ENCODE measurements at regions not wholly inside any gene's neighbourhood (a gene's known extent, or its start where the extent isn't known, plus 50 kb on each side); places are given as distances from the start of the nearest gene placed in this dataset.

GRCh38 chr4:38347251-38347650 is 316.7 kb upstream of the KLF3 start:
- WGBS, 2 donors, result 60 to 90% methylated on average over 3 of the region's 3 CpGs
- no peak for TF ChIP-seq POLR2A (IDR thresholded peaks at IDR 0.05)
- TF ChIP-seq, protein P1, sequence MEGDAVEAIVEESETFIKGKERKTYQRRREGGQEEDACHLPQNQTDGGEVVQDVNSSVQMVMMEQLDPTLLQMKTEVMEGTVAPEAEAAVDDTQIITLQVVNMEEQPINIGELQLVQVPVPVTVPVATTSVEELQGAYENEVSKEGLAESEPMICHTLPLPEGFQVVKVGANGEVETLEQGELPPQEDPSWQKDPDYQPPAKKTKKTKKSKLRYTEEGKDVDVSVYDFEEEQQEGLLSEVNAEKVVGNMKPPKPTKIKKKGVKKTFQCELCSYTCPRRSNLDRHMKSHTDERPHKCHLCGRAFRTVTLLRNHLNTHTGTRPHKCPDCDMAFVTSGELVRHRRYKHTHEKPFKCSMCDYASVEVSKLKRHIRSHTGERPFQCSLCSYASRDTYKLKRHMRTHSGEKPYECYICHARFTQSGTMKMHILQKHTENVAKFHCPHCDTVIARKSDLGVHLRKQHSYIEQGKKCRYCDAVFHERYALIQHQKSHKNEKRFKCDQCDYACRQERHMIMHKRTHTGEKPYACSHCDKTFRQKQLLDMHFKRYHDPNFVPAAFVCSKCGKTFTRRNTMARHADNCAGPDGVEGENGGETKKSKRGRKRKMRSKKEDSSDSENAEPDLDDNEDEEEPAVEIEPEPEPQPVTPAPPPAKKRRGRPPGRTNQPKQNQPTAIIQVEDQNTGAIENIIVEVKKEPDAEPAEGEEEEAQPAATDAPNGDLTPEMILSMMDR (IDR thresholded peaks at IDR 0.05), result no peak
- intact Hi-C loops (cut with DNase I; ENCODE audit: low total_unique reads), result no loop called here
- no peak for DNase-seq (ENCODE audit: low spot score in 2 of 2)
- H3K4me3 ChIP-seq (ENCODE audit: low read depth, poor library complexity, severe bottlenecking), result no peak overlapping the region

DNA sequence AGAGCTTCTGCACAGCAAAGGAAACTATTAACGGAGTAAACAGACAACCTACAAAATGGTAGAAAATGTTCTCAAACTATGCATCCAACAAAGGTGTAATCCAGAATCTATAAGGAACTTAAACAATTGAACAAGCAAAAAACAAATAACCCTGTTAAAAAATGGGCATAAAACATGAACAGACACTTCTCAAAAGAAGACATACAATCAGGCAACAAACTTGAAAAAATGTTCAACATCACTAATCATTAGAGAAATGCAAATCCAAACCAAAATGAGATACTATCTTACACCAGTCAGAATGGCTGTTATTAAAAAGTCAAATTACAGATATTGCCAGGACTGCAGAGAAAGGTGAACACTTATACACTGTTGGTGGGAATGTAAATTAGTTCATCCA is 309.6 kb upstream of the KLF3 start:
- no peak overlapping the region for H3K4me3 ChIP-seq (ENCODE audit: low read depth, poor library complexity, severe bottlenecking)
- no peak for DNase-seq (ENCODE audit: low spot score in 2 of 2)
- WGBS, 2 donors, result 89% methylated on average over 1 of the region's 1 CpG
- intact Hi-C loops (cut with DNase I; ENCODE audit: low total_unique reads), result no loop called here
- no peak for TF ChIP-seq POLR2A (IDR thresholded peaks at IDR 0.05)
- TF ChIP-seq, protein P1 (IDR thresholded peaks at IDR 0.05), result no peak

DNA sequence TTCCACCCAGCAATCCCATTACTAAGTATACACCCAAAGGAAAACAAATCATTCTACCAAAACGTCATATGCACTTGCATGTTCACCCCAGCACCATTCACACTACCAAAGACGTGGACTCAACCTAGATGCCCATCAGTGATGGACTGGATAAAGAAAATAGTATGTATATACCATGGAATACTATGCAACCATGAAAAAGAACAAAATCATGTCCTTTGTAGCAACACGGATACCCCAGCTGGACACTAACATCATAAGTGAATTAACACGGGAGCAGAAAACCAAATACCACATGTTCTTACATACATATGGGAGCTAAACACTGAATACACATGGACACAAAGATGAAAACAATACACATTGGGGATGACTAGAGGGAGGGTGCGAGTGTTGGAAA is 309.1 kb upstream of the KLF3 start:
- TF ChIP-seq, protein P1 (IDR thresholded peaks at IDR 0.05), result no peak
- TF ChIP-seq POLR2A (IDR thresholded peaks at IDR 0.05), result no peak
- intact Hi-C loops (cut with DNase I; ENCODE audit: low total_unique reads), result no loop called here
- WGBS, 2 donors, result 91% methylated on average over 5 of the region's 5 CpGs
- DNase-seq (ENCODE audit: low spot score in 2 of 2), result no peak
- no peak overlapping the region for H3K4me3 ChIP-seq (ENCODE audit: low read depth, poor library complexity, severe bottlenecking)

DNA sequence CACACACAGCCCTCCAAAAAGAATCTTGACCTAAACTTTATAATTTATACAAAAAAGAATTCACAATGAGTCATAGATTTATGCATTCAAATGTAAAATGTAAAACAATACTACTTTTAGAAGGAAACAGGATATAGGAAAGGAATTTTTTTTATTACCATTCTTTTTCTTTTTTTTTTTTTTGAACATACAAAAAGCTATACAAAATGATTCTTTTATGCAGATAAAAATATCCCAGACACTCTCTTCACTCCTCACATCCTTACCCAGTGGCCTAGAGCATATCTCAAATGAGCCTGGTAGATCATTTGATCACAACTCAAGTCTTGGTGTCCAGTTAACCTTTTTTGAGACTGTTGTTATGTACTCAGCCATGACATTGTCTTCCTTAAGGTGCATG is 307.3 kb upstream of the KLF3 start:
- no peak overlapping the region for H3K4me3 ChIP-seq (ENCODE audit: low read depth, poor library complexity, severe bottlenecking)
- DNase-seq (ENCODE audit: low spot score in 2 of 2), result no peak
- no peak for TF ChIP-seq POLR2A (IDR thresholded peaks at IDR 0.05)
- TF ChIP-seq, protein P1 (IDR thresholded peaks at IDR 0.05), result no peak
- intact Hi-C loops (cut with DNase I; ENCODE audit: low total_unique reads), result no loop called here

DNA sequence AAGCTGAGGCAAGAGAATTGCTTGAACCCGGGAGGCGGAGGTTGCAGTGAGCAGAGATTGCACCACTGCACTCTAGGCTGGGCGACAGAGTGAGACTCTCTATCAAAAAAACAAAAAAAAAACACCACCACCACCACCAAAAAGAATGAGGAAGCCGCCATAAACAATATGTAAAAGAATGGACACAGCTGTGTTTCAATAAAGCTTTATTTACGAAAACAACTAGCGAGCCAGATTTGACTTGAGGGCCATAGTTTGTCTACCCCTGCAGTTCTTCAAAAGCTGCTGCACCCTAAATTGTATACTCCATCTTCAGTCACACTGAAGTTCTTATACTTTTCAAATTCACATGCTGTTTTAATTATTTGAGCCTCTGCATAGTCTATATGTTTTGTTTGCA is 306.5 kb upstream of the KLF3 start:
- WGBS, 2 donors, result 96 to 99% methylated on average over 6 of the region's 6 CpGs
- no peak overlapping the region for H3K4me3 ChIP-seq (ENCODE audit: low read depth, poor library complexity, severe bottlenecking)
- TF ChIP-seq, protein P1 (IDR thresholded peaks at IDR 0.05), result no peak
- TF ChIP-seq POLR2A (IDR thresholded peaks at IDR 0.05), result no peak
- intact Hi-C loops (cut with DNase I; ENCODE audit: low total_unique reads), result no loop called here
- no peak for DNase-seq (ENCODE audit: low spot score in 2 of 2)

DNA sequence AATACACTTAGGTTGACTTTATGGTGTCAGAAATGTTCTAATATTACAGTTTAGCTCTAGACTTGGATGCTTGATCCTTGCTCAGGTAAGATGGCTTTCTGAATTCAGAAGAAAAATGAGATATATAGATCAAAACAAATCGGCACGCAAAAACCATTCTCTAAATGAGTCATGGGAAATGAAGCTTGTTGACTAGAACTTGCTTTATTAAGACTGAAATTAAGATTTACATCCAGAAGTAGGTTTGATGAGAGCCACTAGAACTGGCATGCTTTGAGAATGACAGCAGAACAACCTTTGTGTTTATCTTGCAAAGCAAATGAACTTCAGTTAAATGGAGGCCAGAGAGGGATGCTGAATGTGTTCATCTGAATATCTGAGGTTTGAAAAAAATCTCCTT is 304.9 kb upstream of the KLF3 start:
- no peak for TF ChIP-seq POLR2A (IDR thresholded peaks at IDR 0.05)
- TF ChIP-seq, protein P1 (IDR thresholded peaks at IDR 0.05), result no peak
- no peak overlapping the region for H3K4me3 ChIP-seq (ENCODE audit: low read depth, poor library complexity, severe bottlenecking)
- intact Hi-C loops (cut with DNase I; ENCODE audit: low total_unique reads), result no loop called here
- WGBS, 2 donors, result 78 to 80% methylated on average over 2 of the region's 2 CpGs
- no peak for DNase-seq (ENCODE audit: low spot score in 2 of 2)
